Esophagus muscularis mucosa (tissue), 4 donors: ENCODE measurements at regions not wholly inside any gene's neighbourhood (a gene's known extent, or its start where the extent isn't known, plus 50 kb on each side); places are given as distances from the start of the nearest gene placed in this dataset.
"Not testable (repeated sequence)": the region's sequence is repeated elsewhere in the genome, so short reads cannot be mapped to it uniquely, and the experiment has no call there.

Experiments
- DNase-seq: peaks from one replicate; pipeline ENCODE4 v3.0.0-alpha.2; 2017; ENCODE audit errors: extremely low spot score
- H3K27ac ChIP-seq, 4 donors: fragments of 200-600 bp; sonication (generic); replicated peaks in 1 of 4; 1 replicate in 3 of 4; 2 replicates in 1 of 4; pipeline ENCODE4 v1.5.1; 2016 to 2019; ENCODE audit warnings: mild to moderate bottlenecking in 1 of 4
- H3K27me3 ChIP-seq, 4 donors: fragments of 200-600 bp; sonication (generic); one replicate each; pipeline versions ENCODE4 v1.5.1 to v1.6.0; 2016 to 2019
- H3K36me3 ChIP-seq, 4 donors: fragments of 200-600 bp; sonication (generic); one replicate each; pipeline ENCODE4 v1.5.1; 2016 to 2019
- H3K4me1 ChIP-seq, 4 donors: fragments of 200-600 bp; sonication (generic); one replicate each; pipeline ENCODE4 v1.5.1; 2016 to 2019
- H3K4me3 ChIP-seq, 4 donors: fragments of 200-600 bp; sonication (generic); 1 replicate in 2 of 4; 2 replicates in 2 of 4; pipeline ENCODE4 v1.5.1; 2016 to 2019; ENCODE audit warnings: mild to moderate bottlenecking in 4 of 4, moderate library complexity in 1 of 4
- H3K9me3 ChIP-seq, 4 donors: fragments of 200-600 bp; sonication (generic); 1 replicate in 3 of 4; 2 replicates in 1 of 4; pipeline ENCODE4 v1.5.1; 2016 to 2019
- EP300 ChIP-seq: sonication (generic); formaldehyde crosslinking; IDR thresholded peaks from one replicate; pipeline ENCODE4 v1.6.1; 2017; ENCODE audit warnings: antibody characterized with exemption
- POLR2A ChIP-seq: fragments of 450-650 bp; IDR thresholded peaks from one replicate; pipeline ENCODE4 v1.6.1; 2017; ENCODE audit warnings: antibody characterized with exemption, moderate library complexity, mild to moderate bottlenecking, low read depth
- POLR2AphosphoS5 ChIP-seq, 2 donors: sonication (generic); formaldehyde crosslinking; IDR thresholded peaks; one replicate each; pipeline ENCODE4 v1.6.1; 2017; ENCODE audit warnings: antibody characterized with exemption in 2 of 2
- WGBS: methylation state at CpG from one replicate; pipeline ENCODE4 v1.1.5; 2018; 5-methylcytosine and 5-hydroxymethylcytosine counted together
- intact Hi-C: fragments of 100-400 bp; cut with DNase I; formaldehyde crosslinking; loops from one replicate; pipeline ENCODE4 v1.15.1; 2023
- TF ChIP-seq, protein P1 (sequence below), 3 experiments: fragments of 200-600 bp in 2 of 3; fragments of 450-650 bp in 1 of 3; sonication (generic) in 2 of 3; IDR thresholded peaks; one replicate each; pipeline ENCODE4 v1.5.1; 2017 to 2019; ENCODE audit warnings: antibody characterized with exemption in 3 of 3, mild to moderate bottlenecking in 2 of 3, moderate library complexity in 1 of 3

DNA sequence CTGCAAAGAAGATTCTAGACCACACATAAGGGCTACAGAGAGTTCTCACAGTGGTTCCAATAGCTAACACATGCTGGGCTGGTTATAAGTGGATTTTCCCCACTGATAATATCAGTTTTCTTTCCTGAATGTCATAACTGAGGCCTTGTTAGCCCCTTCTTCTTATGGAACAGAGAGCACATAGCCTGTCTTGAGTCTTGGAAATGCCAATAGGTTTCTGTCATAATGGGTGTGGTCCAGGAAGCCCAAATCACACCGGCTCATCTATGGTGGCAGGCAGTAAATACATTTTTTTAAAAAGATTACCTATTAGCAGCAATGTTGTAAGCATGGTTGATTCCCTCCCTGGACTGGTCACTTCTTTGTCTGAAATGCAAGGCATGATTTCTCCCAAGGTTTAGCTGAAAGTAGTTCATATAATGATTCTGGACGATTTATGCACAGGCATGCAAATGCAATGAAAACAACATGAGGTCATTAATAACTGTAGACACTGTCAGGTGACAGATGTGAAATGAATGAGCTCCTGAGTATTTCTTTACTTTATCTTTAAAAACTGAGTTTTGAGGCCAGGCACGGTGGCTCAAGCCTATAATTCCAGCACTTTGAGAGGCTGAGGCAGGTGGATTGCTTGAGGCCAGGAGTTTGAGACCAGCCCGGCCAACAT is 67.2 kb upstream of the ATP2C1 start:
- TF ChIP-seq POLR2AphosphoS5 (IDR thresholded peaks at IDR 0.05): no peak
- no peak for TF ChIP-seq POLR2A
- TF ChIP-seq, protein P1, sequence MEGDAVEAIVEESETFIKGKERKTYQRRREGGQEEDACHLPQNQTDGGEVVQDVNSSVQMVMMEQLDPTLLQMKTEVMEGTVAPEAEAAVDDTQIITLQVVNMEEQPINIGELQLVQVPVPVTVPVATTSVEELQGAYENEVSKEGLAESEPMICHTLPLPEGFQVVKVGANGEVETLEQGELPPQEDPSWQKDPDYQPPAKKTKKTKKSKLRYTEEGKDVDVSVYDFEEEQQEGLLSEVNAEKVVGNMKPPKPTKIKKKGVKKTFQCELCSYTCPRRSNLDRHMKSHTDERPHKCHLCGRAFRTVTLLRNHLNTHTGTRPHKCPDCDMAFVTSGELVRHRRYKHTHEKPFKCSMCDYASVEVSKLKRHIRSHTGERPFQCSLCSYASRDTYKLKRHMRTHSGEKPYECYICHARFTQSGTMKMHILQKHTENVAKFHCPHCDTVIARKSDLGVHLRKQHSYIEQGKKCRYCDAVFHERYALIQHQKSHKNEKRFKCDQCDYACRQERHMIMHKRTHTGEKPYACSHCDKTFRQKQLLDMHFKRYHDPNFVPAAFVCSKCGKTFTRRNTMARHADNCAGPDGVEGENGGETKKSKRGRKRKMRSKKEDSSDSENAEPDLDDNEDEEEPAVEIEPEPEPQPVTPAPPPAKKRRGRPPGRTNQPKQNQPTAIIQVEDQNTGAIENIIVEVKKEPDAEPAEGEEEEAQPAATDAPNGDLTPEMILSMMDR (IDR thresholded peaks at IDR 0.05): no peak
- TF ChIP-seq EP300: no peak
- H3K27me3 ChIP-seq: no peaks in the 10 kb centered on the region
- DNase-seq: no peak
- no peaks in the 10 kb centered on the region for H3K9me3 ChIP-seq
- H3K27ac ChIP-seq: no peak overlapping the region
- no peaks in the 10 kb centered on the region for H3K36me3 ChIP-seq
- H3K4me3 ChIP-seq: no peak overlapping the region
- H3K4me1 ChIP-seq: no peaks in the 10 kb centered on the region
- intact Hi-C loops: no loop called here
- 84% methylated on average over 4 of the region's 4 CpGs for WGBS

DNA sequence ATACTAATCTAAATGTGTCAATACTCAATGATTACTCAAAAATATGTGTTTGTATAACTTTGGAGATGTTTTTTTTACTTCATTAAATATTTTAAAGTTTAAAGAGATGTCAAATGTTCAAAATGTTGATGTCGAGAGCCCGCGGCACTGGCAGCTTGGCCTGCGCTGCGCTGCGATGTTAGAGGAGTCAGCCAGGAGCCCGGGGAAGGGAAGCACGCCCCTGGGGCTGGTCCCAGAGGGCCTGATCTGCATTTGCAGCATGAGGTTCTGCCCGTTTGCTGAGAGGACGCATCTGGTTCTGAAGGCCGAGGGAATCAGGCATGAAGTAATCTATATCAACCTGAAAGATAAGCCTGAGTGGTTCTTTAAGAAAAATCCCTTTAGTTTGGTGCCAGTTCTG is 66.4 kb upstream of the ATP2C1 start:
- H3K4me1 ChIP-seq: no peaks in the 10 kb centered on the region
- H3K27me3 ChIP-seq: no peaks in the 10 kb centered on the region
- TF ChIP-seq POLR2A: no peak
- TF ChIP-seq, protein P1 (IDR thresholded peaks at IDR 0.05): no peak
- no peak for TF ChIP-seq EP300
- no peak for TF ChIP-seq POLR2AphosphoS5 (IDR thresholded peaks at IDR 0.05)
- H3K9me3 ChIP-seq: no peaks in the 10 kb centered on the region
- no peak overlapping the region for H3K4me3 ChIP-seq
- no peak overlapping the region for H3K27ac ChIP-seq
- WGBS: 80% methylated on average over 11 of the region's 11 CpGs
- DNase-seq: no peak
- intact Hi-C loops: no loop called here
- H3K36me3 ChIP-seq: no peaks in the 10 kb centered on the region

DNA sequence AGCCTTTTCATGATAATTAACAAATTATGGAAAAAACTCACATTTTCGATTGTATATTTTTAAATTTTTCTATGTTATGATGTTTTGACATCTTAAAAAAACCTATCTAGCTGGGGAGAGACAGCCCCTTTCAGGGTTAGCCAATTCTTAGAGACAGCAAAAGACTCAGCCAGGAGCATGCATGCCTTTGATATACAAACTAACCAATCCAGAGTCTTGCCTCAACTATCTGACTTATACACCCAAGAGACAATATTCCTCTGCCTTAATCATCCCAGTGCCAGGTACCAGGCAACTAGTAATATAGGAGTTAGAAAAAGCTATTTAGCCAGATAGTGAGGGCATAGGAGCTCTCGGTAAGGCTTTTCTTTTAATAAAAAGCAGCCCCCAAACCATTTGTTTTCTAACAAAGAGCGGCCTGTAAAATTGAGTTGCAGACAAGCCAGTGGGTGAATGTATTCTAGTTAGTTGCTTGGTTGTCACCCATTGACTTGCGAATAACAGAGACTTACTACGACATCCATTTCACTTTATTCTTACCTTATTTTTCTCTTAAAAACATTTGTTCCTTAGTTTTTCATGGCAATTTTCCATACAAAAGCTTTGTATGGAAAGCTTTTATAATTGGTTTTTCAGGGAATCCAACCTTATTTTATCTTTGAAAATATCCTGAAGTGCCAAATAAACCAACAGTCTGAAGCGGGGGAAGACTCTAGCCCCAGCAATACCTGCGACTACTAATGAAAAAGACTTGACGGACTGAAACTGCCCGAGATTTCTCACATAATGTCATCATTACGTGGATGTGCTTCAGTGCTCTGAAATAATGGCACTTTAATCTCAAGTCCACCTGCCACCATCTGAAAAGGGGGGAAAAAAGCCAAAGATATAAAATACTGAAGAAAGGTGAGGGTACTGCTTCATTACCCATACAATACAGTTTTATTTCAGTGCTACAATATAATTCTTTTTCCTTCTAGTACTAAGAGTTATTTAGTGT is 64.6 kb upstream of the ATP2C1 start:
- no peak for DNase-seq
- intact Hi-C loops: no loop called here
- H3K36me3 ChIP-seq: no peaks in the 10 kb centered on the region
- H3K4me3 ChIP-seq: no peak overlapping the region
- TF ChIP-seq EP300 (no peak), POLR2A (no peak), POLR2AphosphoS5 (IDR thresholded peaks at IDR 0.05) (no peak)
- TF ChIP-seq, protein P1 (IDR thresholded peaks at IDR 0.05): no peak
- no peaks in the 10 kb centered on the region for H3K4me1 ChIP-seq
- H3K27me3 ChIP-seq: no peaks in the 10 kb centered on the region
- 85% methylated on average over 10 of the region's 10 CpGs for whole genome bisulfite sequencing
- H3K9me3 ChIP-seq: no peaks in the 10 kb centered on the region
- H3K27ac ChIP-seq: no peak overlapping the region

DNA sequence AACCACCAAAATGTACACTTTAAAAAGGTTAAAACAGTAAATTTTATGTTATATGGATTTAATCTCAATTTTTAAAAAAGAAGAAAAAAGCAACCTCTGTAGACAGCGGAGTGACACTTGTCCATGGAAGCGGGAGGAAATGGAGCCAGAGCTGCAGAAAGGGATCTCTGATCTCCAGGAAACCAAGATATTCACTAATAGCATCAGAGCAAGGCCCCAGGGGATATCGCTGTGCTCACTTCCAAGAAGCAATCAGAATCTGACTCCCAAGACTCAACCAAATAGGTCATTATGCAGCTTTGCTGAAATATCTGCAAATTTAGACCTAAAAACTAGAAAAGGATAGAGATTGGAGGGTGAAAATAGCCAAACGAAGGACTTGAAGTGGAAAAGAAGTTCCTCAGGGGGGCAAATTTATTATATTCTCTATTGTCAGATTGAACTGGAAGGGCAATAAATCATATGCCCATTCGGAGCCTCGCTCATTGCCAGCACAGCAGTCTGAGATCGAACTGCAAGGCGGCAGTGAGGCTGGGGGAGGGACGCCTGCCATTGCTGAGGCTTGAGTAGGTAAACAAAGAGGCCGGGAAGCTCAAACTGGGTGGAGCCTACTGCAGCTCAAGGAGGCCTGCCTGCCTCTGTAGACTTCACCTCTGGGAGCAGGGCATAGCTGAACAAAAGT is 62.0 kb upstream of the ATP2C1 start:
- TF ChIP-seq POLR2A (no peak), POLR2AphosphoS5 (IDR thresholded peaks at IDR 0.05) (no peak), EP300 (no peak)
- TF ChIP-seq, protein P1 (IDR thresholded peaks at IDR 0.05): no peak
- H3K27me3 ChIP-seq: no peaks in the 10 kb centered on the region
- no peak overlapping the region for H3K27ac ChIP-seq
- H3K4me1 ChIP-seq: peaks cover 0 to 7% (median 0%) of the 10 kb centered on the region in 4 donors
- no peak for DNase-seq
- 44% methylated on average over 10 of the region's 10 CpGs for WGBS
- no peaks in the 10 kb centered on the region for H3K36me3 ChIP-seq
- H3K9me3 ChIP-seq: no peaks in the 10 kb centered on the region
- intact Hi-C loops: loop anchor here (10.0 kb wide), 1 partner anchor 67 kb away; no protein-coding TSS in a partner anchor
- no peak overlapping the region for H3K4me3 ChIP-seq

DNA sequence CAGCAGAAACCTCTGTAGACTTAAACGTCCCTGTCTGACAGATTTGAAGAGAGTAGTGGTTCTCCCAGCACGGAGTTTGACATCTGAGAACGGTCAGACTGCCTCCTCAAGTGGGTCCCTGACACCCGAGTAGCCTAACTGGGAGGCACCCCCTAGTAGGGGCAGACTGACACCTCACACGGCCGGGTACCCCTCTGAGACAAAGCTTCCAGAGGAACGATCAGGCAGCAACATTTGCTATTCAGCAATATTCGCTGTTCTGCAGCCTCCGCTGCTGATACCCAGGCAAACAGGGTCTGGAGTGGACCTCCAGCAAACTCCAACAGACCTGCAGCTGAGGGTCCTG is 61.5 kb upstream of the ATP2C1 start:
- H3K27ac ChIP-seq, H3K4me1 ChIP-seq, H3K4me3 ChIP-seq, H3K36me3 ChIP-seq, H3K9me3 ChIP-seq, H3K27me3 ChIP-seq, DNase-seq: not testable (repeated sequence)
- intact Hi-C loops: loop anchor here (10.0 kb wide), 1 partner anchor 68 kb away; no protein-coding TSS in a partner anchor
- WGBS: 47% methylated on average over 4 of the region's 9 CpGs
